ENCODE measurements at regions not wholly inside any gene's neighbourhood (a gene's known extent, or its start where the extent isn't known, plus 50 kb on each side); places are given as distances from the start of the nearest gene placed in this dataset.
"Not testable (repeated sequence)": the region's sequence is repeated elsewhere in the genome, so short reads cannot be mapped to it uniquely, and the experiment has no call there.

GRCh38 chr9:135173066-135173465, 85.6 kb downstream of the OLFM1 start:
- DNase-seq (ENCODE audit: low spot score): no peak
- Mint-ChIP-seq H3K36me3 (ENCODE audit: low read depth) (no peaks in the 10 kb centered on the region), H3K27ac (no peak overlapping the region), H3K27me3 (ENCODE audit: low read depth) (no peaks in the 10 kb centered on the region), H3K4me3 (no peak overlapping the region), H3K4me1 (ENCODE audit: low read depth) (no peaks in the 10 kb centered on the region), H3K9me3 (no peaks in the 10 kb centered on the region)

GRCh38 chr9:135174248-135174647, 86.8 kb downstream of the OLFM1 start:
- no peak overlapping the region for H3K27ac Mint-ChIP-seq
- no peak for DNase-seq (ENCODE audit: low spot score)
- H3K4me3 Mint-ChIP-seq: no peak overlapping the region
- H3K4me1 Mint-ChIP-seq (ENCODE audit: low read depth): no peaks in the 10 kb centered on the region
- H3K9me3 Mint-ChIP-seq: no peaks in the 10 kb centered on the region
- H3K27me3 Mint-ChIP-seq (ENCODE audit: low read depth): no peaks in the 10 kb centered on the region
- H3K36me3 Mint-ChIP-seq (ENCODE audit: low read depth): no peaks in the 10 kb centered on the region

DNA sequence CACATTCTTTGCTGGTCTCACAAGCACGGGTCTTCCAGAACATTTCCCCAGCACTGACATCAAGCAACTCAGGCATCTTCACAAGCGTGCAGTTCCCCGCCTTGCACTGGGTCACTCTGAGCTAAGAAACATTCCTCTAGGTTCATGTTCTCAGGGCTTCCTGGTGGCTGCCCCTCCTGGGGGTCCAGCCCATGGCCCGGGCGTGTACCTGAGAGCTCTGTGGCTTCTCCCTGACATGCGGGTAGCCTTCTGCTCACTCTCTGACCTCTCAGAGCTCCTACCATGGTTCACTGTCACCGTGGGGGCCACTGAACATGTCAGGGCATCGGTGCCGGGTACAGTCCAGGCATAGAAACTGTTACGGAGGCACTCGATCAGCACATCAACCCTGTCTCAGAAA, 87.5 kb downstream of the OLFM1 start:
- H3K4me3 Mint-ChIP-seq: no peak overlapping the region
- no peaks in the 10 kb centered on the region for H3K27me3 Mint-ChIP-seq (ENCODE audit: low read depth)
- H3K4me1 Mint-ChIP-seq (ENCODE audit: low read depth): no peaks in the 10 kb centered on the region
- DNase-seq (ENCODE audit: low spot score): no peak
- no peaks in the 10 kb centered on the region for H3K9me3 Mint-ChIP-seq
- H3K36me3 Mint-ChIP-seq (ENCODE audit: low read depth): no peaks in the 10 kb centered on the region
- no peak overlapping the region for H3K27ac Mint-ChIP-seq

DNA sequence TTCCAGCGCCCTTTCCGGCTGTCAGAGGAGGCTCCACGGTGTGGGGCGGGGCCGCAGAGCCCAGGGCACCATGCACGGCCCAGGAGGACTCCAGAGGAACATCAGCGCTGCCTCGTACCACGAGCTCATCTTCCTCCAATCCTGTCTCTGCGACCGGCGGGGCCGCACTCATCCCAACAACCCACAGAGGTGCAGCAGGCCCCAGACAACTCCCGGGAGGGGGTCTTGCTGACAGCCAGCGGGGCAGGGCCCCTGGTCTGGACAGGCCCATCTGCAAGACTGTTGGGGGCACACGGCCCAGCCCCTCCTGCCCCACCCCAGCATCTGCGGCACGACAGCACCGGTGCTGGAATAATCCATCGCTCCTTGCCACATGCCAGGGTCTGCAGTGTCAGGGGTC, 88.8 kb downstream of the OLFM1 start:
- Mint-ChIP-seq H3K36me3 (ENCODE audit: low read depth) (no peaks in the 10 kb centered on the region), H3K27me3 (ENCODE audit: low read depth) (no peaks in the 10 kb centered on the region), H3K4me3 (no peak overlapping the region), H3K4me1 (ENCODE audit: low read depth) (no peaks in the 10 kb centered on the region), H3K9me3 (no peaks in the 10 kb centered on the region), H3K27ac (no peak overlapping the region)
- DNase-seq (ENCODE audit: low spot score): no peak

DNA sequence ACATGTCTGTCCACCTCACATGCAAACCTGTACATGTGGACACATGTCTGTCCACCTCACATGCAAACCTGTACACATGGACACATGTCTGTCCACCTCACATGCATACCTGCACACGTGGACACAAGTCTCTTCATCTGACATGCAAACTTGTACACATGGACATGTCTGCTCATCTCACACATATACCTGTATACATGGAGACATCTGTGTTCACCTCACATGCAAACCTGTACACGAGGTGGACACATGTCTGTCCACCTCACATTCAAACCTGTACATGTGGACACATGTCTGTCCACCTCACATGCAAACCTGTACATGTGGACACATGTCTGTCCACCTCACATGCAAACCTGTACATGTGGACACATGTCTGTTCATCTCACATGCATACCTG, 90.1 kb downstream of the OLFM1 start:
- H3K36me3 Mint-ChIP-seq (ENCODE audit: low read depth); H3K4me3 Mint-ChIP-seq; H3K9me3 Mint-ChIP-seq; DNase-seq (ENCODE audit: low spot score); H3K4me1 Mint-ChIP-seq (ENCODE audit: low read depth); H3K27ac Mint-ChIP-seq; H3K27me3 Mint-ChIP-seq (ENCODE audit: low read depth): not testable (repeated sequence)

DNA sequence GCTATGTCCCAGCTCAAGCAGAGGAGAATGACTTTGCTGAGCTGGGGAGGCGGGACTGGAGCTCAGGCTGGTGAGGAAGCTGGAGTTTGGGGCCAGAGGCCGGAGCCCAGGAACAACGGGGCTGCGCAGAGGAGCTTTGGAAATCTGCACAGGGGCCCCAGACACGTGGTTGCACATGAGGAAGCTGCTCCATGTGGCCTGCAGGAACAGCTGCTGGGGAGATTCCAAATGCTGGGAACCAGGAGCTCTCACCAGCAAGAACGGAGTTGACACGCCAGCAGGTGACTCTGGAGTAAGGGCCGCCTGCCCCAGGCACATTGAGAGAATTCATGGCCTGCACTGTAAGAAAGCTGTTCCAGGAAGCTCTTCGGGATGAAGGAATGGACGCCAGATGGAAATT, 91.0 kb downstream of the OLFM1 start:
- no peak for DNase-seq (ENCODE audit: low spot score)
- Mint-ChIP-seq H3K36me3 (ENCODE audit: low read depth) (no peaks in the 10 kb centered on the region), H3K9me3 (no peaks in the 10 kb centered on the region), H3K4me1 (ENCODE audit: low read depth) (no peaks in the 10 kb centered on the region), H3K4me3 (no peak overlapping the region), H3K27ac (no peak overlapping the region), H3K27me3 (ENCODE audit: low read depth) (no peaks in the 10 kb centered on the region)

DNA sequence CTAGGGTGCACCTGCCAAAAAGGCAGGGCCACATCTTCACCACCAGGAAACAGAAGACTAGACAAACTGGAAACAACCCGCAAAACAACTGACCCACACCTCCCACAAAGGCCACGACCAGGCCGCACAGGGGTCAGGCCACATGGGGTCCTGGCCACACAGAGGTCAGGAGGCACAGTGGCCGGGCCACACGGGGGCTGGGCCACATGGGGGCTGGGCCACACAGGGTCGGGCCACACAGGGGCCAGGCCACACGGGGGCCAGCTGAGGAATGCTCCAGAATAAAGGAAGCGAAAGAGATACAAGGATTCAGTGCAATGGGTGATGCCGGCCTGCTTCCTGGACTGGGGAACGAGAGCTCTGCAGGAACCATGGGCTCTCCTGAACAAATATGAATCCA, 91.6 kb downstream of the OLFM1 start:
- Mint-ChIP-seq H3K4me1 (ENCODE audit: low read depth) (no peaks in the 10 kb centered on the region), H3K9me3 (no peaks in the 10 kb centered on the region), H3K27ac (no peak overlapping the region), H3K27me3 (ENCODE audit: low read depth) (no peaks in the 10 kb centered on the region), H3K4me3 (no peak overlapping the region), H3K36me3 (ENCODE audit: low read depth) (no peaks in the 10 kb centered on the region)
- no peak for DNase-seq (ENCODE audit: low spot score)

- Mint-ChIP-seq H3K36me3 (ENCODE audit: low read depth) (no peaks in the 10 kb centered on the region), H3K9me3 (no peaks in the 10 kb centered on the region), H3K4me3 (no peak overlapping the region), H3K4me1 (ENCODE audit: low read depth) (no peaks in the 10 kb centered on the region), H3K27ac (no peak overlapping the region), H3K27me3 (ENCODE audit: low read depth) (no peaks in the 10 kb centered on the region)
- no peak for DNase-seq (ENCODE audit: low spot score)
Observed at GRCh38 chr9:135179976-135180375, 92.5 kb downstream of the OLFM1 start.

GRCh38 chr9:135180586-135180985, 93.1 kb downstream of the OLFM1 start:
- no peak overlapping the region for H3K4me3 Mint-ChIP-seq
- no peaks in the 10 kb centered on the region for H3K27me3 Mint-ChIP-seq (ENCODE audit: low read depth)
- DNase-seq (ENCODE audit: low spot score): no peak
- H3K36me3 Mint-ChIP-seq (ENCODE audit: low read depth): no peaks in the 10 kb centered on the region
- no peaks in the 10 kb centered on the region for H3K4me1 Mint-ChIP-seq (ENCODE audit: low read depth)
- H3K9me3 Mint-ChIP-seq: no peaks in the 10 kb centered on the region
- no peak overlapping the region for H3K27ac Mint-ChIP-seq

- H3K9me3 Mint-ChIP-seq: no peaks in the 10 kb centered on the region
- no peak overlapping the region for H3K27ac Mint-ChIP-seq
Observed at GRCh38 chr9:135181336-135181735, 93.9 kb downstream of the OLFM1 start.

GRCh38 chr9:135181841-135182240, 94.4 kb downstream of the OLFM1 start:
- not testable (repeated sequence) for H3K36me3 Mint-ChIP-seq (ENCODE audit: low read depth); H3K27me3 Mint-ChIP-seq (ENCODE audit: low read depth); H3K27ac Mint-ChIP-seq; H3K4me3 Mint-ChIP-seq; H3K4me1 Mint-ChIP-seq (ENCODE audit: low read depth); H3K9me3 Mint-ChIP-seq; DNase-seq (ENCODE audit: low spot score)

More at GRCh38 chr9:135181336-135181735, 93.9 kb downstream of the OLFM1 start:
- Mint-ChIP-seq H3K4me1 (ENCODE audit: low read depth) (no peaks in the 10 kb centered on the region), H3K4me3 (no peak overlapping the region), H3K36me3 (ENCODE audit: low read depth) (no peaks in the 10 kb centered on the region), H3K27me3 (ENCODE audit: low read depth) (no peaks in the 10 kb centered on the region)
- DNase-seq (ENCODE audit: low spot score): no peak

GRCh38 chr9:135183069-135183468, 95.6 kb downstream of the OLFM1 start:
- no peaks in the 10 kb centered on the region for H3K36me3 Mint-ChIP-seq (ENCODE audit: low read depth)
- H3K27me3 Mint-ChIP-seq (ENCODE audit: low read depth): no peaks in the 10 kb centered on the region
- H3K4me1 Mint-ChIP-seq (ENCODE audit: low read depth): no peaks in the 10 kb centered on the region
- no peak overlapping the region for H3K27ac Mint-ChIP-seq
- DNase-seq (ENCODE audit: low spot score): no peak
- H3K9me3 Mint-ChIP-seq: no peaks in the 10 kb centered on the region
- H3K4me3 Mint-ChIP-seq: no peak overlapping the region

DNA sequence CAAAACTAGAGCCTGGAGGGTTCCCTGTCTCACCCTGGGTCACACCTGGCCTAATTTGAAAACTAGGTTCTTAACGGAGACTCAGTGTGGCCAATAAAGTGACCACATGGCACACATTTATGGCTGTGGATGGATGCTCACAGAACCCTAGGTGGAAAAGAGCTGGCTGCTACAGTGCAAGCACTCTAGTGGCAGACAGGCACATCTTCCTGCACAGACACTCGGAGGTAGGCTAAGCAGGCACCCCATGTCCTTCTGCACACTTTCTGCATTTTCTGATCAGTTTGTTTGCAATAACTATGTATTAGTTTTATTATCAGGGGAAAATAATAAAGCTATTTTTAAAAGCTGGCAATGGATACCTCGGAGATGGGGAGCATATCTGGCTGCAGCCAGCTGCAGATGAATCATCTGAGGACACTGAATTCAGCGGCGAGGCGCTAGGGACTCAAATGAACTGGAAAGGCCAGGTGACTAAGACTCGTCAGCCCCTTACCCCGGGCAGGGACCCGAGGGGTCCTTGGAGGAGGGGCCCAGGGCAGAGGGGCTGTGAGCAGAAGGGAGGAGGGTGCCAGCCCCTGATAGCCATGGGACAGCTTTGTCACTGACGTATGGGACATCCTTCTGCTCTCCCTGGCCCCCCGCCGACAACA, 96.2 kb downstream of the OLFM1 start:
- Mint-ChIP-seq H3K27ac (no peak overlapping the region), H3K9me3 (no peaks in the 10 kb centered on the region), H3K27me3 (ENCODE audit: low read depth) (no peaks in the 10 kb centered on the region), H3K4me3 (no peak overlapping the region), H3K4me1 (ENCODE audit: low read depth) (no peaks in the 10 kb centered on the region), H3K36me3 (ENCODE audit: low read depth) (no peaks in the 10 kb centered on the region)
- DNase-seq (ENCODE audit: low spot score): no peak

DNA sequence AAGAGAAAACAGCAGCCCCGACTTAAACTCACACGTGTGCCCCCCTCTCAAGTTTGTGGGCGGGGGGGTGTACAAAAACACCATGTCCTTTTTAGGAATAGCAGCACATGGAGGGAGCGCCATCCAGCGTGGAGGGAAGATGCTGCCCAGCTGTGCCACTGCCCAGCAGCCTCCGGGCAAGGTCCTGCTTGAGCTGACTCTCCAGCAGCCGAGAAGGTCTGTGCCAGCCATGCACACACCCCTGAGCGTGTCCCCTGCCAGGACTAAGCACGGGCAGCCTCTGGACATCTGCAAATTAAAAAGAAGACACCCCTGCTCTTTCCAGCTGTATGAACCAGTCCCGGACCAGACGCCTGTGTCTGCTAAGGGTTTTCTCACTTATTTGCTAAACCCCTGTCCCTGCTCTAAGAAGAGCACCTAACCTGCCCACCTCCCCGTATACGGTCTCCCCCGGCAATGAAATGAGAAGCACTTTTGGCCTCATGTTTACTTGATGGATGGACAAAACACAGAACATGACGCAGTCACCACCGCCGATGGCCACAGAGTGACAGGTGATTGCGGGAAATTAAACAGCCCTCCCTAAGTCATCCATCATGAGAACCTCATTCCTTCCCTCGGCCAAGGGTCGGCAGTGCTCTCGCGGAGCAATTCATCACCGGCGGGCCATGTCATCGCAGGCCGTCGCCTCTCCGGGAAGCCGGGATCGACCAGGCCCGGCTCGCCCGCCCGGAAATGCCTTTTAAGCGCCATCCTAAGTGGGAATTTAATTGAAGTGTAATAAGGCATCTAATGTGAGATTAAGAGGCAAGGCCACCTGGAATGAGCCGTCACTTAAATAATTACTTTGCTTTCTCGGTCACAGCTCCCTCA, 96.9 kb downstream of the OLFM1 start:
- no peaks in the 10 kb centered on the region for H3K4me1 Mint-ChIP-seq (ENCODE audit: low read depth)
- no peaks in the 10 kb centered on the region for H3K9me3 Mint-ChIP-seq
- no peaks in the 10 kb centered on the region for H3K27me3 Mint-ChIP-seq (ENCODE audit: low read depth)
- no peak overlapping the region for H3K4me3 Mint-ChIP-seq
- H3K36me3 Mint-ChIP-seq (ENCODE audit: low read depth): no peaks in the 10 kb centered on the region
- DNase-seq (ENCODE audit: low spot score): no peak
- no peak overlapping the region for H3K27ac Mint-ChIP-seq

DNA sequence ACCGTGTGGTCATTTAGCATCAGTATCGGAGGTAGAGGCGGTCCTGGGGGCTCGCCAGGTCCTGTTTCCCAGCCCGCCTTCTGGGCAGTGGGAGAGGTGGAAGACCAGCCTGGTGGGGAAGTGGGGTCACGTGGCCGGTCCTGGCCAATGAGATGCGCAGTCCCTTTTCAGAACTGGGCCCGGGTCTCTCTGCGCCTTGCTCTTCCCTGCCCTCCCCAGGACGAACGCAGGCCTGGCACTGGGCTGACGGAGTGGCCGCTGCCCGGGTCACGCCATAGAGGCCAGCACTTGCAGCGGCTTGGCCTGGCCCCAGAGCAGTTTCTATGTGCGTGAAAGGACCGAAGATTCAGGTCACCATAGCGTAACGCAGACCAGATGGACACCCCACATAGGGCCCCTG, 97.6 kb downstream of the OLFM1 start:
- DNase-seq (ENCODE audit: low spot score): no peak
- H3K9me3 Mint-ChIP-seq: no peaks in the 10 kb centered on the region
- H3K4me1 Mint-ChIP-seq (ENCODE audit: low read depth): no peaks in the 10 kb centered on the region
- no peaks in the 10 kb centered on the region for H3K36me3 Mint-ChIP-seq (ENCODE audit: low read depth)
- no peak overlapping the region for H3K27ac Mint-ChIP-seq
- H3K4me3 Mint-ChIP-seq: no peak overlapping the region
- H3K27me3 Mint-ChIP-seq (ENCODE audit: low read depth): no peaks in the 10 kb centered on the region

All from T-helper 2 cell treated with Interferon-gamma antibody and Interleukin-4, amounts not matched to agents 5 μg/mL and 100 μg/mL, for 36 hours (primary cell).